GM12892 (cell line): ENCODE measurements at regions not wholly inside any gene's neighbourhood (a gene's known extent, or its start where the extent isn't known, plus 50 kb on each side); places are given as distances from the start of the nearest gene placed in this dataset.

Experiments
- POLR2AphosphoS5 ChIP-seq: IDR thresholded peaks from 2 replicates; pipeline ENCODE4 v1.6.1; 2011; ENCODE audit warnings: low read depth, low read length, control low read depth
- TAF1 ChIP-seq: IDR thresholded peaks from 2 replicates; pipeline ENCODE4 v1.6.1; 2011; ENCODE audit warnings: low read depth, mild to moderate bottlenecking, control low read depth, low read length, borderline replicate concordance

DNA sequence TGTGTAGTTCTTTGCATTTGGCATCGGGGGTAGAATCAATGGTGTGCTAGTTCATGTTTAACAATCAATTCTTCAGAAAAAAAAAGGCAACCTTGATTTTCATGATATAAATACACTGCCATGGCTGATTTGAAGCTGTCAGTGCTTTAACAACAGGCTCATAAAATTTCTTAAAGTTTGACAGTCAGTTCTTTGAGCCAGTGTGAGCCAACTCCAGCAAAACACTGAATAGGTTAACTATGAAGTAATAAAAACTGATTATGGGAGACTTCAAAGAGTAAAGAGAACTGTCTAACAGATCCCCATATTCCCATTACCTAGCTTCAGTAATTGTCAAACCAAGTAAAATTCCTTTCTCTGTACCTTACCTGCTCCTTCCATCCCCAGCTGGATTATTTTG lies 241.7 kb upstream of the SUCLG2 start:
- TF ChIP-seq TAF1 (no peak), POLR2AphosphoS5 (no peak)
